Mucosa of descending colon (tissue), 3 donors: ENCODE measurements at regions not wholly inside any gene's neighbourhood (a gene's known extent, or its start where the extent isn't known, plus 50 kb on each side); places are given as distances from the start of the nearest gene placed in this dataset.

Experiments
- ATAC-seq: fragments of 200-7000 bp; cut with Tn5 transposase; one replicate; pipeline ENCODE4 v1.9.1; 2020; ENCODE audit warnings: mild to moderate bottlenecking, moderate library complexity
- DNase-seq, 3 donors: peaks; one replicate each; pipeline ENCODE4 v3.0.0-alpha.2; 2020
- H3K36me3 ChIP-seq: fragments of 200-600 bp; one replicate; pipeline ENCODE4 v1.8.0; 2021; ENCODE audit warnings: low read depth, mild to moderate bottlenecking
- H3K4me1 ChIP-seq: fragments of 200-600 bp; one replicate; pipeline ENCODE4 v1.8.0; 2021; ENCODE audit warnings: low read depth, mild to moderate bottlenecking
- H3K4me3 ChIP-seq: fragments of 200-600 bp; one replicate; pipeline ENCODE4 v1.8.0; 2021; ENCODE audit warnings: mild to moderate bottlenecking
- H3K9me3 ChIP-seq: fragments of 200-600 bp; one replicate; pipeline ENCODE4 v1.8.0; 2021; ENCODE audit warnings: mild to moderate bottlenecking
- intact Hi-C, 2 donors: fragments of 100-400 bp; cut with DNase I in 1 of 2; cut with micrococcal nuclease in 1 of 2; formaldehyde crosslinking; loops; one replicate each; pipeline versions ENCODE4 v1.11.0 to v1.11.1; 2022; cut with DNase I, micrococcal nuclease
- TF ChIP-seq, protein P1 (sequence below): fragments of 200-600 bp; IDR thresholded peaks from one replicate; pipeline ENCODE4 v1.8.0; 2022; ENCODE audit warnings: antibody characterized with exemption, mild to moderate bottlenecking
- donor health status: DM: no; HTN: no; CAD: no; lungs with moderate emphysema.
- donor health status: DM: no; HTN: no; CAD: no.
- donor health status: DM: no; HTN: yes; CAD: no.

DNA sequence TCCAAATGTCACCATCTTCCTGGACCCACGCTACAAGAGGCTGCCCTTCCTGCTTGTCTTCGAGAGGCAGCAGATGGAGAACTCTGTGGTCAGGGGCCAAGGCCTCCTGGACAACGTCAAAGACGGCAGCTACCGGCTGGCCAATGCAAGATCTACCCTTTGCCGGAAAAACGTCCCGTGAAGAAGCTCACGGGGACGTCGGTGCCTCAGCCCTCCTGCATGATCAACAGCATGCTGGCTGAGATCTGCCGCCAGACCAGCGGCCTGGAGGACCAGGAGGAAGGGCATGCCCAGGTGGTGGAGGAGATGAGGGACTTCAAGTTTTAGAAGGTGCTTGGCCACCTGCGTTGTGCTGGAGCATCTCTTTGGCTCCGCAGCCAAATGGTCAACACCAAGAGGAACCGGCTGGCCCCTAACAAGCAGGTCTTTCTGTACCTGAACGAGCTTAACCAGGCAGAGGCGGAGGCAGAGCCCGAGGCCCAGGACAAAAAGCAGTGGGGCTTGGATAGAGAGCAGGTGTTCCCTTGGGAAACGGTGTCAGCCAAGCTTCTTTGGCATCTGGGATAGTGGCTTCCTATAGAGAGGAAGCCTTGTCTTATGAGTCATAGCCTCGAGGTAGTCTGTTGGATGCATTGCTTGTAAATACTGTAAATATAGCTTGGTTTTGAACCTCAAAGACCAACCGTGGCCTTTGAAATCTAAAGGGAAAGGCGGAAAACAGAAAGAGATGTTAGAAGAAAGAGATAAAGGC is 94.8 kb upstream of the ELOVL6 start:
- TF ChIP-seq, protein P1, sequence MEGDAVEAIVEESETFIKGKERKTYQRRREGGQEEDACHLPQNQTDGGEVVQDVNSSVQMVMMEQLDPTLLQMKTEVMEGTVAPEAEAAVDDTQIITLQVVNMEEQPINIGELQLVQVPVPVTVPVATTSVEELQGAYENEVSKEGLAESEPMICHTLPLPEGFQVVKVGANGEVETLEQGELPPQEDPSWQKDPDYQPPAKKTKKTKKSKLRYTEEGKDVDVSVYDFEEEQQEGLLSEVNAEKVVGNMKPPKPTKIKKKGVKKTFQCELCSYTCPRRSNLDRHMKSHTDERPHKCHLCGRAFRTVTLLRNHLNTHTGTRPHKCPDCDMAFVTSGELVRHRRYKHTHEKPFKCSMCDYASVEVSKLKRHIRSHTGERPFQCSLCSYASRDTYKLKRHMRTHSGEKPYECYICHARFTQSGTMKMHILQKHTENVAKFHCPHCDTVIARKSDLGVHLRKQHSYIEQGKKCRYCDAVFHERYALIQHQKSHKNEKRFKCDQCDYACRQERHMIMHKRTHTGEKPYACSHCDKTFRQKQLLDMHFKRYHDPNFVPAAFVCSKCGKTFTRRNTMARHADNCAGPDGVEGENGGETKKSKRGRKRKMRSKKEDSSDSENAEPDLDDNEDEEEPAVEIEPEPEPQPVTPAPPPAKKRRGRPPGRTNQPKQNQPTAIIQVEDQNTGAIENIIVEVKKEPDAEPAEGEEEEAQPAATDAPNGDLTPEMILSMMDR, result no peak
- H3K4me1 ChIP-seq, result no peaks in the 10 kb centered on the region
- no peaks in the 10 kb centered on the region for H3K36me3 ChIP-seq
- H3K4me3 ChIP-seq, result no peak overlapping the region
- intact Hi-C loops, result no loop called here
- H3K9me3 ChIP-seq, result no peaks in the 10 kb centered on the region
- DNase-seq, result no peak
- no peak for ATAC-seq

DNA sequence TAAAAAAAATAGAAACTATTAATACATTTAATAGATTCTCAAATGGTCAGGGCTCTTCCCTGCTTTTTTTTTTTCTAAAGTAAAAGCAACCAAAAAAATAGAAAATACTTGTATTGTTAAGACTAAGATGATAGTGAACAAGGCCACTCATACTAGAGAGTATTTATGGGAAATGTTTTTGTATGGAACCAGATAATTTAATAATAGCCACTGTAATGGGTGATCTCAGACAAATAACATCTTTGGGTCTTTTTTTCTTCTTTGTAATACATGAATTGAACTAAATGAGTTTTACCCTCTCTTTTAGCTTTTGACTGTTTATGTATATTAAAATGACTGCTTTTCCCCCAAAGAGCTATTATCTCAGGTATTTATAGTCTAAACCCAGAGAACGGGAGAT is 92.1 kb upstream of the ELOVL6 start:
- no peak for ATAC-seq
- intact Hi-C loops, result no loop called here
- H3K4me1 ChIP-seq, result no peaks in the 10 kb centered on the region
- H3K9me3 ChIP-seq, result no peaks in the 10 kb centered on the region
- no peak overlapping the region for H3K4me3 ChIP-seq
- no peaks in the 10 kb centered on the region for H3K36me3 ChIP-seq
- no peak for DNase-seq
- TF ChIP-seq, protein P1, result no peak

DNA sequence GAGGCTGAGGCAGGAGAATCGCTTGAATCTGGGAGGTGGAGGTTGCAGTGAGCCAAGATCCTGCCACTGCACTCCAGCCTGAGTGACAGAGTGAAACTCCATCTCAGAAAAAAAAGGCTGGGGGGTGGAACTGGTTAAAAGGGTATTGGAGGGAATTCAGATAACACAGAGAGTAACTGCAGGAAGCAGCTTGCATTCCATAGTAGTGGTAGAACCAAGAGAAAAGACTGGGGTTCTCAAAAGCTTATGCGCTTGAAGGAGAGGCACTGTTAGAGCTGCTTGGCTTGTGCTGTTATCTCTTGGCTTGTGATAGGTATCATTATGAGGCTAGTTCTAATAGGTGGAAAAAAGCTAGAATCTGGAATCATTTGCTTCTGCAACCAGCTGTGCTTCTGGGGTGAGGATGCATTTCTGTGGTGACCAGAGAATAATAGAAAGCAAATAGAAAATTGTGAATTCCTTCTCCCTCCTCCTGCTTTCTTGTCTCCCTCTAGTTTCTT is 91.2 kb upstream of the ELOVL6 start:
- H3K36me3 ChIP-seq, result no peaks in the 10 kb centered on the region
- ATAC-seq, result no peak
- no peak overlapping the region for H3K4me3 ChIP-seq
- intact Hi-C loops, result no loop called here
- no peaks in the 10 kb centered on the region for H3K4me1 ChIP-seq
- TF ChIP-seq, protein P1, result no peak
- DNase-seq, result no peak
- no peaks in the 10 kb centered on the region for H3K9me3 ChIP-seq

DNA sequence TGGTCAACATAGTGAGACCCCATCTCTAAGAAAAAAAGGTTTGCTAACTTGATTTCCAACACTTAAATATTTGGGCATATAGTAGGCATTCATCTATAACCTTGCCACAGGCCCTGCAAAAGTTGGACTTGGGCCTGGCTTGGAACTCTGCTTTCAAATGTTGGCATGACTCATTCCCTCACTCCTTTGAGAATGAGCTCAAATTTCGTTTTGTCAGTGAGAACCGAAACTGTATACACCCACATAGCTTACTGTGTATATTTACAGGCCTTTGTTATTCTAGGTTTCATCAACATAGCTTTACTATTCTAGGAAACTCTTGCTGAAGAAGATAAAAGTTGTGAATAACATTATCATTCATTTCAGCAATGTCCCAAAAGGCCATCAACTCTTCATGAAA is 88.7 kb upstream of the ELOVL6 start:
- DNase-seq (no peak), ATAC-seq (no peak)
- H3K36me3 ChIP-seq, result no peaks in the 10 kb centered on the region
- intact Hi-C loops, result no loop called here
- H3K9me3 ChIP-seq, result no peaks in the 10 kb centered on the region
- no peak overlapping the region for H3K4me3 ChIP-seq
- H3K4me1 ChIP-seq, result no peaks in the 10 kb centered on the region
- TF ChIP-seq, protein P1, result no peak

DNA sequence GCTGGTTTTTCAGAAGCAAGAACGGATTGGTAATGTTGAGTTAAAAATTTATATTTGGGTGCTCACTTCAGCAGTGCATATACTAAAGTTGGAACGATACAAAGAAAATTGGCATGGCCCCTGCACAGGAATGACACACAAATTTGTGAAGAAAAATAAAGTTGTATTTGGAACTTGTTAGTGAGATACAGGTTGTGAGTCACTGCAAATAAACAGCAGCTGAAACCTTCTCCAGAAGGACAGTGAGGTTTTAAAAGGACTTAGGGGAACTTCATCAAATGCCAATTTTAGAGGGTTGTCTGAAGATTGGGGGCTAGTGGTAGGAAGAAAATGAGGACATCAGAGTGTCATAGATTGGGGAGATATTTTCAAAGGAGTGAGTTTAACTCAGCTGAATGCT is 79.7 kb upstream of the ELOVL6 start:
- no peaks in the 10 kb centered on the region for H3K9me3 ChIP-seq
- intact Hi-C loops, result no loop called here
- no peaks in the 10 kb centered on the region for H3K4me1 ChIP-seq
- ATAC-seq, result no peak
- TF ChIP-seq, protein P1, result no peak
- no peaks in the 10 kb centered on the region for H3K36me3 ChIP-seq
- no peak overlapping the region for H3K4me3 ChIP-seq
- DNase-seq, result no peak
